ENCODE measurements at regions not wholly inside any gene's neighbourhood (a gene's known extent, or its start where the extent isn't known, plus 50 kb on each side); places are given as distances from the start of the nearest gene placed in this dataset.
A peak's percentile ranks its signal among the peaks of the same experiment; 100 is the strongest.

DNA sequence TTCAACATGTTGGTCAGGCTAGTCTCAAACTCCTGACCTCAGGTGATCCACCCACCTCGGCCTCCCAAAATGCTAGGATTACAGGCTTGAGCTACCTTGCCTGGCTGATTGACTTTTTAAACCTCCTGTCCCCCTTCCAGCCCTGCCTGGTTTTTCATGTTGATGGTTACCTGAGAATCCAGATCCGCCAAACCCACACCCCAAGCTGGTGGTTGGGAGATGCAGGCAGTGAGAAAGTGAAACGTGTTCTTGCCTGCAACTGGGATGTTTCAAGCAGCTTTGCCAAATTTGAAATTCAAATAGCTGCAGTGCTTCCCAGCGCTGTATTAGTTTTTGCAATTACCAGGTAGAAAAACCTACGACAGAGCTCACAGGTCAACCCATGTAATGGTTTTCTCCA, 238.3 kb upstream of the PWP1 start:
- intact Hi-C loops (cut with DNase I), result no loop called here
- H3K4me1 ChIP-seq, result no peaks in the 10 kb centered on the region
- DNase-seq (no peak), ATAC-seq (no peak)
- H3K36me3 ChIP-seq, result no peaks in the 10 kb centered on the region
- TF ChIP-seq, protein P1, sequence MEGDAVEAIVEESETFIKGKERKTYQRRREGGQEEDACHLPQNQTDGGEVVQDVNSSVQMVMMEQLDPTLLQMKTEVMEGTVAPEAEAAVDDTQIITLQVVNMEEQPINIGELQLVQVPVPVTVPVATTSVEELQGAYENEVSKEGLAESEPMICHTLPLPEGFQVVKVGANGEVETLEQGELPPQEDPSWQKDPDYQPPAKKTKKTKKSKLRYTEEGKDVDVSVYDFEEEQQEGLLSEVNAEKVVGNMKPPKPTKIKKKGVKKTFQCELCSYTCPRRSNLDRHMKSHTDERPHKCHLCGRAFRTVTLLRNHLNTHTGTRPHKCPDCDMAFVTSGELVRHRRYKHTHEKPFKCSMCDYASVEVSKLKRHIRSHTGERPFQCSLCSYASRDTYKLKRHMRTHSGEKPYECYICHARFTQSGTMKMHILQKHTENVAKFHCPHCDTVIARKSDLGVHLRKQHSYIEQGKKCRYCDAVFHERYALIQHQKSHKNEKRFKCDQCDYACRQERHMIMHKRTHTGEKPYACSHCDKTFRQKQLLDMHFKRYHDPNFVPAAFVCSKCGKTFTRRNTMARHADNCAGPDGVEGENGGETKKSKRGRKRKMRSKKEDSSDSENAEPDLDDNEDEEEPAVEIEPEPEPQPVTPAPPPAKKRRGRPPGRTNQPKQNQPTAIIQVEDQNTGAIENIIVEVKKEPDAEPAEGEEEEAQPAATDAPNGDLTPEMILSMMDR (IDR thresholded peaks at IDR 0.05), result no peak
- H3K27me3 ChIP-seq, result no peaks in the 10 kb centered on the region
- no peak overlapping the region for H3K27ac ChIP-seq
- no peaks in the 10 kb centered on the region for H3K9me3 ChIP-seq
- H3K4me3 ChIP-seq, result no peak overlapping the region

- ATAC-seq, result peak; percentile 57
- H3K36me3 ChIP-seq, result no peaks in the 10 kb centered on the region
- intact Hi-C loops (cut with DNase I), result no loop called here
These were observed 237.4 kb upstream of the PWP1 start for GRCh38 chr12:107448198-107448597.

GRCh38 chr12:107449891-107450290, 235.7 kb upstream of the PWP1 start:
- H3K4me3 ChIP-seq, result no peak overlapping the region
- H3K27ac ChIP-seq, result no peak overlapping the region
- no peaks in the 10 kb centered on the region for H3K36me3 ChIP-seq
- DNase-seq (no peak), ATAC-seq (no peak)
- no peaks in the 10 kb centered on the region for H3K27me3 ChIP-seq
- TF ChIP-seq, protein P1 (IDR thresholded peaks at IDR 0.05), result no peak
- no peaks in the 10 kb centered on the region for H3K9me3 ChIP-seq
- no peaks in the 10 kb centered on the region for H3K4me1 ChIP-seq
- intact Hi-C loops (cut with DNase I), result no loop called here

More at GRCh38 chr12:107448198-107448597, 237.4 kb upstream of the PWP1 start:
- H3K27ac ChIP-seq, result no peak overlapping the region
- no peaks in the 10 kb centered on the region for H3K4me1 ChIP-seq
- H3K27me3 ChIP-seq, result no peaks in the 10 kb centered on the region
- H3K4me3 ChIP-seq, result no peak overlapping the region
- H3K9me3 ChIP-seq, result no peaks in the 10 kb centered on the region
- DNase-seq, result no peak
- TF ChIP-seq, protein P1 (IDR thresholded peaks at IDR 0.05), result peak in 1 of 2 donors; percentile 25

DNA sequence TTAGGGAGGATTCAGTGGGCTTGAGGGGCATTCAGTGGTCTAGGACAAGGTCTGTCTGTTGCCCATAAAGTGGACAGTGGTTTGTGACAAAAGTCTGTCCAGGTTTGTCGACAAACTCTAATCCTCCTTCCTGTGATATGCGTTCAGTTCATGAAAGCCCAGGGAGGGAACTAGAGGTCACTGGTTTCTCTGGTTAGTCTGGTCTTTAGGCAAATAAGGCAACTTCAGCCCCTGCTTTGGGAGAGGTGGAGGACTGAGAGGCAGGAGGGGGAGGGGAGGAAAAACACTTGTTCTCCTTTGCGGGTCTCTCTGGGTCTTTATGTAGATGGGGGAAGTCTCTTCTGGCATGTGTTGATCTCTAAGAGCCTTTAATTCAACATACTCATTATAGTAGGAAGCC, 235.1 kb upstream of the PWP1 start:
- TF ChIP-seq, protein P1 (IDR thresholded peaks at IDR 0.05), result no peak
- Histone ChIP-seq H3K27ac (no peak overlapping the region), H3K4me3 (no peak overlapping the region), H3K9me3 (no peaks in the 10 kb centered on the region), H3K4me1 (no peaks in the 10 kb centered on the region), H3K36me3 (no peaks in the 10 kb centered on the region), H3K27me3 (no peaks in the 10 kb centered on the region)
- DNase-seq (no peak), ATAC-seq (no peak)
- intact Hi-C loops (cut with DNase I), result no loop called here

GRCh38 chr12:107451246-107451645, 234.4 kb upstream of the PWP1 start:
- TF ChIP-seq, protein P1 (IDR thresholded peaks at IDR 0.05), result no peak
- DNase-seq (no peak), ATAC-seq (no peak)
- H3K4me3 ChIP-seq, result no peak overlapping the region
- no peaks in the 10 kb centered on the region for H3K9me3 ChIP-seq
- no peak overlapping the region for H3K27ac ChIP-seq
- H3K4me1 ChIP-seq, result no peaks in the 10 kb centered on the region
- no peaks in the 10 kb centered on the region for H3K36me3 ChIP-seq
- intact Hi-C loops (cut with DNase I), result no loop called here
- H3K27me3 ChIP-seq, result no peaks in the 10 kb centered on the region

Measured in left lung (tissue), 4 donors.